Nephron progenitor cell (in vitro differentiated cells): ENCODE measurements at regions not wholly inside any gene's neighbourhood (a gene's known extent, or its start where the extent isn't known, plus 50 kb on each side); places are given as distances from the start of the nearest gene placed in this dataset.
"Not testable (repeated sequence)": the region's sequence is repeated elsewhere in the genome, so short reads cannot be mapped to it uniquely, and the experiment has no call there.

Experiments
- DNase-seq: peaks from one replicate; pipeline ENCODE4 v3.0.0; 2021
- H3K27ac Mint-ChIP-seq: 2 replicates; pipeline ENCODE4 v1.8.0; 2021; ENCODE audit warnings: mild to moderate bottlenecking, moderate library complexity, mixed read lengths
- H3K27me3 Mint-ChIP-seq: 2 replicates; pipeline ENCODE4 v1.8.0; 2021; ENCODE audit warnings: mild to moderate bottlenecking, low read depth, mixed read lengths; ENCODE audit not compliant: poor library complexity
- H3K36me3 Mint-ChIP-seq: 2 replicates; pipeline ENCODE4 v1.8.0; 2021; ENCODE audit warnings: low read depth, mixed read lengths
- H3K4me1 Mint-ChIP-seq: 2 replicates; pipeline ENCODE4 v1.8.0; 2021; ENCODE audit warnings: mixed read lengths
- H3K4me3 Mint-ChIP-seq: 2 replicates; pipeline ENCODE4 v1.8.0; 2021; ENCODE audit warnings: mild to moderate bottlenecking, moderate library complexity, mixed read lengths
- H3K9me3 Mint-ChIP-seq: 2 replicates; pipeline ENCODE4 v1.8.0; 2021; ENCODE audit warnings: mild to moderate bottlenecking, moderate library complexity, mixed read lengths
- CTCF ChIP-seq: fragments of 200-600 bp; sonication (generic); IDR thresholded peaks from 2 replicates; pipeline ENCODE4 v1.5.0; 2021; ENCODE audit warnings: antibody characterized with exemption

- H3K27ac Mint-ChIP-seq, result no peak overlapping the region
- H3K9me3 Mint-ChIP-seq, result peaks cover 19% of the 10 kb centered on the region
- peaks cover 21% of the 10 kb centered on the region for H3K27me3 Mint-ChIP-seq
- no peak for TF ChIP-seq CTCF
- H3K4me3 Mint-ChIP-seq, result no peak overlapping the region
- H3K4me1 Mint-ChIP-seq, result peaks cover 24% of the 10 kb centered on the region
- no peaks in the 10 kb centered on the region for H3K36me3 Mint-ChIP-seq
- DNase-seq, result no peak
Observed at GRCh38 chr10:33052915-33053810, 95.1 kb upstream of the ITGB1 start.

GRCh38 chr10:33052263-33052875 lies 94.3 kb upstream of the ITGB1 start:
- H3K36me3 Mint-ChIP-seq, result no peaks in the 10 kb centered on the region
- peaks cover 21% of the 10 kb centered on the region for H3K27me3 Mint-ChIP-seq
- H3K9me3 Mint-ChIP-seq, result peaks cover 19% of the 10 kb centered on the region
- no peak for TF ChIP-seq CTCF
- no peak overlapping the region for H3K4me3 Mint-ChIP-seq
- peak overlapping the region; percentile 3 for H3K27ac Mint-ChIP-seq
- H3K4me1 Mint-ChIP-seq, result peaks cover 18% of the 10 kb centered on the region
- no peak for DNase-seq

- Mint-ChIP-seq H3K27me3 (peaks cover 14% of the 10 kb centered on the region), H3K4me1 (peaks cover 18% of the 10 kb centered on the region), H3K9me3 (peaks cover 19% of the 10 kb centered on the region)
- H3K4me3 Mint-ChIP-seq, H3K27ac Mint-ChIP-seq, H3K36me3 Mint-ChIP-seq, DNase-seq: not testable (repeated sequence)
Observed at GRCh38 chr10:33049963-33050920, 92.2 kb upstream of the ITGB1 start.

DNA sequence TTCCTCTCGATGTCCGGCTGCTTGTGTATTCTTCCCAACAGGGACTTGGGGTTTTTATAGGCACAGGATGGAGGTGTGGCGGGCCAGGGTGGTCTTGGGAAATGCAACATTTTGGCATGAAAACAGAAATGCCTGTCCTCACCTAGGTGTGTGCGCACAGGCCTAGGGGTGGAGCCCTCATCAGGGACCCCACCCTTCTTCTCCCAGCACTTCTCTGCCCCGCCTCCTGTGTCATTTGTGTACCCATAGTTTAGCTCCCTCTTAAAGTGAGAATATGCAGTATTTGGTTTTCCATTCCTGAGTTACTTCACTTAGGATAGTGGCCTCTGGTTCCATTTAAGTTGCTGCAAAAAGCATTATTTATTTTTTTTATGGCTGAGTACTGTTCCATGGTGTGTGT lies 90.2 kb upstream of the ITGB1 start:
- Mint-ChIP-seq H3K4me1 (peaks cover 10% of the 10 kb centered on the region), H3K27ac (no peak overlapping the region), H3K9me3 (peaks cover 19% of the 10 kb centered on the region), H3K4me3 (no peak overlapping the region), H3K27me3 (peaks cover 5% of the 10 kb centered on the region), H3K36me3 (no peaks in the 10 kb centered on the region)
- TF ChIP-seq CTCF, result no peak
- no peak for DNase-seq

DNA sequence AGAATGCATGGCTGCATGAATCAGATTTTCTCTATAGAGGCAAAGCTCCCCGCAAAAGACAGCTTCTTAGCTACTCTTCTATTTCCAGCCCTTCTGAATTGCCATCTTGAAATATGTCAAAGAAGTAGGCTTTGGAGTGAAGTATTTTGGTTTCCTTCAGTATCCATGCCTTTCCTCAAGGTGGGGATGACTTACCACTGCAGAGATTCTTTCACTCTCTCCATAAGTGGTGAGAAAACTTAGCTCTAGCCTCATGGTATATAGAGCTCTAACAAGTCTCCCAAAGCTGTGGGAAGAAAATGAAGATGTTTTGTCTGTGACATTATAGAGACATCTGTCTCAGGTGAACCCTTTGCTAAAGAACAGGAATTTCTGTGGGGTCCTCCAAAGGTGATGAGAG lies 89.6 kb upstream of the ITGB1 start:
- TF ChIP-seq CTCF, result no peak
- Mint-ChIP-seq H3K4me1 (peaks cover 5% of the 10 kb centered on the region), H3K9me3 (peaks cover 19% of the 10 kb centered on the region), H3K27me3 (peaks cover 4% of the 10 kb centered on the region), H3K27ac (no peak overlapping the region), H3K36me3 (no peaks in the 10 kb centered on the region), H3K4me3 (no peak overlapping the region)
- DNase-seq, result no peak

DNA sequence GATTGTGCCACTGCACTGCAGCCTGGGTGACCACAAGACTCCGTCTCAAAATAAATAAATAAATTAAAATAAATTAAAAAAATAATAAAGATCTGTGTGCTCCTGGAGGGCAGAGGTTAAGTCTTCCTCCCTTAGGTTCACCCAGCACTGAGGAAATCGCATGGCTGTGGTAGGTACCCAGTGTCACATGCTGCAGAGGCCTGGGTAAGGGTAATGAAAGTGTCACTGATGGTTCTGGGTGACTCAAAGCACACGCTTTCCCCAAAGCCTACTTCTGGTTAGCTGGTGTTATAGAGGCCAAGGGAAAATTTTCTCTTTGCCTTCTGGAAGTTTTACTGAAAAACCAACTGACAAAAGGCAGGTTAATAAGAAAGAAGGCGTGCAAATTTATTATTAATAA lies 88.8 kb upstream of the ITGB1 start:
- DNase-seq, result no peak
- peaks cover 4% of the 10 kb centered on the region for H3K4me1 Mint-ChIP-seq
- no peak overlapping the region for H3K4me3 Mint-ChIP-seq
- no peak for TF ChIP-seq CTCF
- no peaks in the 10 kb centered on the region for H3K36me3 Mint-ChIP-seq
- H3K9me3 Mint-ChIP-seq, result peaks cover 19% of the 10 kb centered on the region
- no peak overlapping the region for H3K27ac Mint-ChIP-seq
- H3K27me3 Mint-ChIP-seq, result peaks cover 6% of the 10 kb centered on the region
